SK-N-SH (cell line): ENCODE measurements at regions not wholly inside any gene's neighbourhood (a gene's known extent, or its start where the extent isn't known, plus 50 kb on each side); places are given as distances from the start of the nearest gene placed in this dataset.

Experiments
- EZH2phosphoT487 ChIP-seq: fragments of 200-600 bp; sonication (generic); IDR thresholded peaks from 2 replicates; pipeline ENCODE4 v1.6.1; 2017; ENCODE audit warnings: low read depth, mixed run types, mild to moderate bottlenecking, antibody characterized with exemption, moderate library complexity, borderline replicate concordance
- GABPA ChIP-seq: IDR thresholded peaks from 2 replicates; pipeline ENCODE4 v1.4.0; 2012; ENCODE audit warnings: low read depth, mild to moderate bottlenecking
- JUND ChIP-seq: IDR thresholded peaks from 2 replicates; pipeline ENCODE4 v1.4.0; 2012
- NRF1 ChIP-seq: IDR thresholded peaks from 2 replicates; pipeline ENCODE4 v1.6.1; 2012; ENCODE audit warnings: low read depth, mild to moderate bottlenecking, low read length
- PBX3 ChIP-seq: IDR thresholded peaks from 2 replicates; pipeline ENCODE4; 2012
- POLR2AphosphoS5 ChIP-seq: IDR thresholded peaks from 2 replicates; pipeline ENCODE4 v1.6.1; 2012; ENCODE audit warnings: low read depth, low read length
- RCOR1 ChIP-seq: fragments of 150-350 bp; IDR thresholded peaks from 2 replicates; pipeline ENCODE4 v1.6.1; 2017; ENCODE audit warnings: antibody characterized with exemption, low read length
- RFX5 ChIP-seq: IDR thresholded peaks from 2 replicates; pipeline ENCODE4 v1.6.1; 2012; ENCODE audit warnings: mild to moderate bottlenecking, improper control_type of control experiment, low read length
- TAF1 ChIP-seq: IDR thresholded peaks from 2 replicates; pipeline ENCODE4 v1.6.1; 2012; ENCODE audit warnings: low read depth, mild to moderate bottlenecking, low read length, moderate library complexity, borderline replicate concordance
- USF2 ChIP-seq: fragments of 150-350 bp; IDR thresholded peaks from 2 replicates; pipeline ENCODE4 v1.6.1; 2017; ENCODE audit warnings: antibody characterized with exemption, low read length, low read depth, borderline replicate concordance
- TF ChIP-seq, protein P1 (sequence below): fragments of 200-600 bp; sonication (generic); IDR thresholded peaks from 2 replicates; pipeline ENCODE4 v1.6.1; 2017; ENCODE audit warnings: antibody characterized with exemption, mild to moderate bottlenecking, moderate library complexity
- TF ChIP-seq, protein P2 (sequence below): IDR thresholded peaks from 2 replicates; pipeline ENCODE4 v1.4.0; 2012; ENCODE audit warnings: low read depth
- TF ChIP-seq, protein P3 (sequence below): IDR thresholded peaks from 2 replicates; pipeline ENCODE4 v1.6.1; 2012; ENCODE audit warnings: mild to moderate bottlenecking, low read depth, low read length, moderate library complexity
- TF ChIP-seq, protein P4 (sequence below): fragments of 150-350 bp; IDR thresholded peaks from 2 replicates; pipeline ENCODE4 v1.6.1; 2016; ENCODE audit warnings: mild to moderate bottlenecking, low read depth, low read length

DNA sequence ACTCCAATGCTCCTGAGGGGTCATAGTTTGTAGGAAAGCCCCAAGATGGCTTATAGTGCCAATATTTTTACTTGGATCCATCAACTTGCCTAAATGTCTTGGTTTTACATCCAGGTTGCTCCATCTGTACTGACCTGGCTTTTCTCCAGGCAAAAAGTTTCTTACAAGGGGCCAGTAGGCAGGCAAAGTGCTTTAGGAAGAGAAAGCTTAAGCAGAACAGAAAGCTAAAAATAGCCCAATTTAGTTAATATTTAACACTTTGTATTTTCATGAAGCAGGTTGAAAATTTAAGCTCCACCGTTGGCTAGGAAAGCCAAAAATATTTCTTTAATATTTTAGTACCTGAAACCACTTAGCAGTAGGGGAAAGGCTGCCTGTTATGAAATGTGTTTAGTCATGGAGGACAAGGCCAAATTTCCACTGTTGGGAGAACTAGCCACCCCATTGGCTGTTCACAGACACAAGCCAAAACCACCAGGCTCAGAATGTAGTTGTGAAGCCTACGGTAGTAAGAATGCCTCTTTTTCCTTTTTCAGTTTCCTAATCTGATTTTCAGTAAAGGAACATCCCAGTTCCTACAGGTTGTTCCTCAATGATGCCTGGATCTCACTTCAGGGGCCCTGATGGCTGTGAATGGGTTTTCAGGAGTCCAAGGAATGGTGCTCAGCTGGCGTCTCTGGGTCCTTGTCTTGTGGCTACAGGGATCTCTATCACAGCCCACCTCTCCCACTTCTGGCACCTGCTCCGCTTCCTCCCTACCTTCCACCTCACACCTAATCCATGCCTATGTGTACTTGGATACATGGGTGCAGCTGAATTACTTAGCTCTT, 324.8 kb downstream of the PMP22 start:
- TF ChIP-seq RCOR1 (no peak), POLR2AphosphoS5 (no peak), EZH2phosphoT487 (no peak), TAF1 (no peak), GABPA (no peak), PBX3 (no peak), JUND (no peak), NRF1 (no peak), RFX5 (no peak), USF2 (no peak)
- TF ChIP-seq, protein P1, sequence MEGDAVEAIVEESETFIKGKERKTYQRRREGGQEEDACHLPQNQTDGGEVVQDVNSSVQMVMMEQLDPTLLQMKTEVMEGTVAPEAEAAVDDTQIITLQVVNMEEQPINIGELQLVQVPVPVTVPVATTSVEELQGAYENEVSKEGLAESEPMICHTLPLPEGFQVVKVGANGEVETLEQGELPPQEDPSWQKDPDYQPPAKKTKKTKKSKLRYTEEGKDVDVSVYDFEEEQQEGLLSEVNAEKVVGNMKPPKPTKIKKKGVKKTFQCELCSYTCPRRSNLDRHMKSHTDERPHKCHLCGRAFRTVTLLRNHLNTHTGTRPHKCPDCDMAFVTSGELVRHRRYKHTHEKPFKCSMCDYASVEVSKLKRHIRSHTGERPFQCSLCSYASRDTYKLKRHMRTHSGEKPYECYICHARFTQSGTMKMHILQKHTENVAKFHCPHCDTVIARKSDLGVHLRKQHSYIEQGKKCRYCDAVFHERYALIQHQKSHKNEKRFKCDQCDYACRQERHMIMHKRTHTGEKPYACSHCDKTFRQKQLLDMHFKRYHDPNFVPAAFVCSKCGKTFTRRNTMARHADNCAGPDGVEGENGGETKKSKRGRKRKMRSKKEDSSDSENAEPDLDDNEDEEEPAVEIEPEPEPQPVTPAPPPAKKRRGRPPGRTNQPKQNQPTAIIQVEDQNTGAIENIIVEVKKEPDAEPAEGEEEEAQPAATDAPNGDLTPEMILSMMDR: no peak
- TF ChIP-seq, protein P2, sequence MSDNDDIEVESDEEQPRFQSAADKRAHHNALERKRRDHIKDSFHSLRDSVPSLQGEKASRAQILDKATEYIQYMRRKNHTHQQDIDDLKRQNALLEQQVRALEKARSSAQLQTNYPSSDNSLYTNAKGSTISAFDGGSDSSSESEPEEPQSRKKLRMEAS: no peak
- TF ChIP-seq, protein P3, sequence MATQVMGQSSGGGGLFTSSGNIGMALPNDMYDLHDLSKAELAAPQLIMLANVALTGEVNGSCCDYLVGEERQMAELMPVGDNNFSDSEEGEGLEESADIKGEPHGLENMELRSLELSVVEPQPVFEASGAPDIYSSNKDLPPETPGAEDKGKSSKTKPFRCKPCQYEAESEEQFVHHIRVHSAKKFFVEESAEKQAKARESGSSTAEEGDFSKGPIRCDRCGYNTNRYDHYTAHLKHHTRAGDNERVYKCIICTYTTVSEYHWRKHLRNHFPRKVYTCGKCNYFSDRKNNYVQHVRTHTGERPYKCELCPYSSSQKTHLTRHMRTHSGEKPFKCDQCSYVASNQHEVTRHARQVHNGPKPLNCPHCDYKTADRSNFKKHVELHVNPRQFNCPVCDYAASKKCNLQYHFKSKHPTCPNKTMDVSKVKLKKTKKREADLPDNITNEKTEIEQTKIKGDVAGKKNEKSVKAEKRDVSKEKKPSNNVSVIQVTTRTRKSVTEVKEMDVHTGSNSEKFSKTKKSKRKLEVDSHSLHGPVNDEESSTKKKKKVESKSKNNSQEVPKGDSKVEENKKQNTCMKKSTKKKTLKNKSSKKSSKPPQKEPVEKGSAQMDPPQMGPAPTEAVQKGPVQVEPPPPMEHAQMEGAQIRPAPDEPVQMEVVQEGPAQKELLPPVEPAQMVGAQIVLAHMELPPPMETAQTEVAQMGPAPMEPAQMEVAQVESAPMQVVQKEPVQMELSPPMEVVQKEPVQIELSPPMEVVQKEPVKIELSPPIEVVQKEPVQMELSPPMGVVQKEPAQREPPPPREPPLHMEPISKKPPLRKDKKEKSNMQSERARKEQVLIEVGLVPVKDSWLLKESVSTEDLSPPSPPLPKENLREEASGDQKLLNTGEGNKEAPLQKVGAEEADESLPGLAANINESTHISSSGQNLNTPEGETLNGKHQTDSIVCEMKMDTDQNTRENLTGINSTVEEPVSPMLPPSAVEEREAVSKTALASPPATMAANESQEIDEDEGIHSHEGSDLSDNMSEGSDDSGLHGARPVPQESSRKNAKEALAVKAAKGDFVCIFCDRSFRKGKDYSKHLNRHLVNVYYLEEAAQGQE: no peak
- TF ChIP-seq, protein P4, sequence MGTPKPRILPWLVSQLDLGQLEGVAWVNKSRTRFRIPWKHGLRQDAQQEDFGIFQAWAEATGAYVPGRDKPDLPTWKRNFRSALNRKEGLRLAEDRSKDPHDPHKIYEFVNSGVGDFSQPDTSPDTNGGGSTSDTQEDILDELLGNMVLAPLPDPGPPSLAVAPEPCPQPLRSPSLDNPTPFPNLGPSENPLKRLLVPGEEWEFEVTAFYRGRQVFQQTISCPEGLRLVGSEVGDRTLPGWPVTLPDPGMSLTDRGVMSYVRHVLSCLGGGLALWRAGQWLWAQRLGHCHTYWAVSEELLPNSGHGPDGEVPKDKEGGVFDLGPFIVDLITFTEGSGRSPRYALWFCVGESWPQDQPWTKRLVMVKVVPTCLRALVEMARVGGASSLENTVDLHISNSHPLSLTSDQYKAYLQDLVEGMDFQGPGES: no peak
